RPMI8226 (cell line): ENCODE measurements at regions not wholly inside any gene's neighbourhood (a gene's known extent, or its start where the extent isn't known, plus 50 kb on each side); places are given as distances from the start of the nearest gene placed in this dataset.

Experiments used
- DNase-seq: peaks from one replicate; pipeline ENCODE4 v3.0.0-alpha.2; 2015

GRCh38 chr12:91836696-91837095 is 308.9 kb downstream of the BTG1 start:
- DNase-seq: no peak

DNA sequence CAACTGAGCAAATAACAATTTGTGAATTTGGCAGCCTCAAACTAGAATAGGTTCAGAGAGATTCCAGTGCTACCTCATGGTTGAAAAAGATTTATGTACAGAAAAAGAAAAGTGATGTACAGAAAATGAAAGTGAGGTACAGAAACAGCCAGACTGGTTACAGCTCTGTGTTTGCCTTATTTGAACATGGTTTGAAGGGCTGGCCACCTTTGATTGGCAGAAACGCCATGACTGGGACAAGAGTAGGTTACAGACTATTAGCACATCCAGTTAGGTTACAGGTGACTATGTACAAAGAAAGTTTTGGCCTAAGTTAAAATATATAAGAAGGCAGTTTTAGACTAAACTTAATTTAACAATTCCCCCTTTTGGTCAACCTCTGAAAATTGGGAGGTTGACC is 309.4 kb downstream of the BTG1 start:
- no peak for DNase-seq

- DNase-seq: no peak
These were observed 310.0 kb downstream of the BTG1 start for GRCh38 chr12:91835693-91836092.

GRCh38 chr12:91833780-91834359 is 311.8 kb downstream of the BTG1 start:
- no peak for DNase-seq

DNA sequence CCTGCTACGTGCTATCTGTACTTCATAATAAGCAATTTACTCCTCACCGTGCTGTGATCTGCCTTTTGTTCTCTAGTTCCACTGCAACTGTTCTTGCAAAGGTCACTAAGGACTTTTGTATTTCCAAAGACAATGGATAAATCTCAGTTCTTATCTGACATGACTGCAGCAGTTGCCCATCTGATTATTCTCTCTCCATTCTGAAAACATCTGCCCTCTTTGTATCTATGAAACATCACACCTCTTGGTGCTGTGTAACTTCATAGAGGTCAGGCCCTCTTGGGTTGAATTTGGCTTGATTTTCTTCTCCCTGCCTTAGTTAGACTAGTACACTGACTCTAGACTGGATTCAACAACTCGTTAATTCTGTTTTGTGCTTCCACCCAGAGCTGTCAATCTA is 319.6 kb downstream of the BTG1 start:
- no peak for DNase-seq

DNA sequence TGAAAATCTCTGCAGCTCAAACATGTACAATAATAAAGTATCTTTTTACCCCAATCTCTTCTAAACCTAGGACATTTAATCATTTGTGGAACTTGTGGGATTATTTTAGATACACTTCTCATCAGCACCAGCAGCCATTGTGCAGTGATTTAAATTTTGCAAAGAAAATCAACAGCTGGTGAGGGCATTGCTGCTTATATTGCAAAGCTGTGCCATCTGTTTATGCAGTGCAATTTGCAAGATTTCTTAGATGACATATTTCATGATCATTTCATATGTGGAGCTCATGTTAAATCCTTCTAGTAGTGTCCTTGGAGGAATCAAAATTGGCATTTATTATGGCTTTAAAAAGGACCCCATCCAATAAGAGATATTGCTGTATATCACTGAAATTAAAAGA is 320.7 kb downstream of the BTG1 start:
- no peak for DNase-seq

DNA sequence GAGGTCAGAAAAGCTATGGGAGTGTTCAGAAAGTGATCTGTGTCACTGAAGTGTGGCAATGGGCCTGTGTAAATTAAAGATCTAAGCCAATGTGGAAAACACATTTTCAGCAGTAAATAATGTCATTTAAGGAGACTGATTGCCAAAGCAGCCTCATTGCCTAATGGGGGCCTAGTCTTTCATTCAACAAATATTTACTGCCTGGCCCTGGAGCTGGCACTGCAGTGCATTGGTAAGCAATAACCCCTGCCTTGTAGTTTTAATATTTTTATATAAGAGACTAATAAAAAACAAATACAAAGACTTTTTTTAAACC is 326.6 kb downstream of the BTG1 start:
- DNase-seq: no peak

DNA sequence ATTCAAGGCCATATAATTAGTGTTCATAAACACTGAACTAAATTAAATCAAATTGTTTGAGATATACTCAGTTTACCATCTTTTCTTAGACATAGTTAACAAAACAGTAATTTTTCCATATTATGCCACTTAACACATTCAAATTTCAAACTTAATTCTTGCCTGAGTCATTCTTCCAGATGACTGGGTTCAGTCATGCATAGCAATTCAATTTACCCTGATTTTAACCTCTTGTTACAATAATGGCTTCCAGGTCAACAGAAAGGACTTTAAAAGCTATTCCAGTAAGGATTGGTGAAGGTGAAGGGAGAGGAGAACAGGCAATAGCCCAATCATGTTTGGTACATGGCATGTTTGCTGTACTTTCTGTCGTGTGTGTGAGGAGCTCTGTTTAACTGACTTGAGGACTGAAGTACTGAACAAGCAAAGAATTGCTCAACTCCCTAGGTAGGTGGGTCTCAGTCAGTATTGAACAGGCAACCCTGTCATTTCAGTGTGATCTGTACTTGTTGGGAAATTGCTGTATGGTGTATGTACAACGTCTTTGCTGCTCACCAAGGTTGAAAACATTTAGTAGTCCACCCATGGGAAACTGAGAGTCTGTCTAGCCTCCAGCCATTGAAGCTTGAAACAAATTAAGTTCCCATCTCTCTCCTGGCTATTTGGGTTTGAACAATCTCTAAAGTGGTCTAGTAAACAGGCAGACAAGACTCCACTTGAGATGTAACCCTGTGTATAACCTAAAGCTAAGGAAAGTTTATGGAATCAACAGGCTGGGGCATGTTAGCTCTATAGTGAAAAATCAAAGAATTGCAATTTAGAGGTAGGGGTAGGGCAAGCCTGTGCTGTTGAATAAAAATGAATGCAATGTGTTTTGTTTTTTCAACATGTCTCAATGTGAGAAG is 327.2 kb downstream of the BTG1 start:
- no peak for DNase-seq

- DNase-seq: no peak
These were observed 328.1 kb downstream of the BTG1 start for GRCh38 chr12:91817517-91817916.

GRCh38 chr12:91813701-91814100 is 331.9 kb downstream of the BTG1 start:
- DNase-seq: no peak

- peak; percentile 50 for DNase-seq
These were observed 334.0 kb downstream of the BTG1 start for GRCh38 chr12:91811481-91812287.

DNA sequence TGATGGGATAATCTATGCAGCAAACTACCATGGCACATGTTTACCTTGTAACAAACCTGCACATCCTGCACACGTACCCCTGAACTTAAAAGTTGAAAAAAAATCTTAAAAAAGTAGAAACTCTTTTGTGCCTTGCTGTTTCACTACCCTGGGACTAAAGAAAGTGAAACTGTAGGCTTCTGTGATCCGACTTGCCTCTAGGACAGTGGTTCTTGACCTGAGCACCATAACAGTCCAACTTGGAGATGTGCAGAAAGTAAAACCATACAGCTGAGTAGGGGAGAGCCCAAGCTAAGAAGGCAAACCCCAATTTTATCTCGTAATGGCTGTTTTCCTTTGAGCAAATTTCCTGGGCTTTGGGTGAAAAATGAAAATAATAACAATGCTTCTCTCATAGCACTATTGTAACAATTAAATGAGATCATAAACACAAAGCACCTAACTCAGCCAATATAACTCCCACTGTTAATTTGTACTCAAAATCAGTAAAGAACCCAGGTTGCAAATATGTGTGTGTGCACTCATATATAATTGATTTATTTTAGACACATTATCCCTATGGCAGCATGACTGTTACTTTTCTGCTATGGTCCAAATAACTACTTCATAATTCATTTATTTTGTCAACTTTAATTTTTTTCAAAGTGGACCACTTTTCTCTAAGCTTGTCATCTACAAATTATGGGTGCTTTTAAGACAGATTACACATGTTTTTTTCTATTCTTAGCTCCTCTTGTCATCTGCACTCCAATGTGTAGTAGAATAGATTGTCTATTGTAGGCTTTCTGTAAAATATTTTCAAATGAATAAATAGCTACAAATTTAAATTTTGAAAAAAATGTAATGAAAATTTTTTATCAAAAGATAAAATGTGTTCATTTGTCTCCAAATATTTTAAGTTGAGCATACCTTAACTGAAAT is 334.9 kb downstream of the BTG1 start:
- no peak for DNase-seq

GRCh38 chr12:91810077-91810476 is 335.6 kb downstream of the BTG1 start:
- no peak for DNase-seq

DNA sequence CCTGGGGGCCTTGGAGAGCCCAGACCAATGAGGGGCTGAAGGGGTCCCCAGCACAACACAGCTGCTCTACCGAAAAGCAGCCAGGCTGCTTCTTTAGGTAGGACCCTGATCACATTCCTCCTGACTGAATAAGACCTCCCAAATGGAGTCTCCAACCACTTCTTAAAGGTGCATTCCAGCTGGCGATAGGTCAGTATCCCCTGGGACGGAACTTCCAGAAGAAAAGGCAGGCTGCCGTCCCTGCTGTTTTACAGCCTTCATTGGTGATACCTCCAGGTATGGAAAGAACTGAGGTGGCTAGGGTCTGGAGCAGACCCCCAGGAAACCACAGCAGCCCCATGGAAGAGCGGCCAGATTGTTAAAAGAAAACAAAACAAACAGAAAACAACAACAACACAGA is 340.6 kb downstream of the BTG1 start:
- no peak for DNase-seq

- no peak for DNase-seq
These were observed 341.1 kb downstream of the BTG1 start for GRCh38 chr12:91804533-91804932.

GRCh38 chr12:91801048-91801447 is 344.6 kb downstream of the BTG1 start:
- no peak for DNase-seq

DNA sequence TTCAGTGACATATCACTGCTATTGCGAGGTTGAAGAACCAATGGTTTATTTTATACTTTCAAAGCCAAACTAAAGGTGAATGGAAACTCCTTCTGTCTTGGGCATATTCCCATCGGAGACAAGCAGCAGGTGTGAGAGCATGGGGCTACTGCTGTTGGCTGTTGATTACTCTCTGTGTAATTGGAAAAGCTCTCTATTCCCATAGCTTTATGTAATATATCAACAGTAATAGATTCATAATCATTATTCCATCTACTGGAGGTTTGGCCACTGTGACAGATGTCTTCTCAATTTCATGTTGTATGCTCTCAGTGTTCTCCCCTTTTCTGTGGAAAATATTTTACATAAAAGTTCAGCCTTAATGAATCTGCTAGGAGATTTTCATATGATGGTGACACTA is 352.0 kb downstream of the BTG1 start:
- DNase-seq: no peak

DNA sequence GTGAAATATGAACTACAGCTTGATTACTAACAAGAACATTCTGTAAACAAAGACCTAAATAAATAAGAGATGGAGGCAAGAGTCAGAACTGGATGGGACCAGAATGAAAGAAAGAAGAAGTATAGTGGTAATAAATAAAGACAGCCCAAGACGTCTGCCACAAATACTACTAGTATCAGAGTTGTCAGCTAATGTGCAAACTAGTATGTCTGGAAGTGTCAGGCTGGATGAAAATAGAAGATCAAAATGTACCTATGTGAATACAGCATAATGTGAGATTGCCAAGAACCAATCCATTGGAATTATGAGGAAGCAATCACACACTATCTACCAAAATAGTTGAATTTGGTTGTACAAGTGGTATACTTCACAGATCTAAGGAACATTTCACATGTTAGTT is 353.0 kb downstream of the BTG1 start:
- DNase-seq: no peak

GRCh38 chr12:91786499-91787272 is 359.0 kb downstream of the BTG1 start:
- DNase-seq: no peak

- DNase-seq: no peak
These were observed 359.8 kb downstream of the BTG1 start for GRCh38 chr12:91785655-91786498.

GRCh38 chr12:91781114-91781513 is 364.5 kb downstream of the BTG1 start:
- DNase-seq: no peak
